PFSK-1 (cell line): ENCODE measurements at regions not wholly inside any gene's neighbourhood (a gene's known extent, or its start where the extent isn't known, plus 50 kb on each side); places are given as distances from the start of the nearest gene placed in this dataset.

Source experiments
- FOXP2 ChIP-seq: optimal IDR thresholded peaks from 2 replicates; pipeline ENCODE3; 2011; ENCODE audit warnings: borderline replicate concordance, control low read depth, inconsistent platforms; ENCODE audit not compliant: insufficient read depth; ENCODE audit errors: extremely low read length, extremely low read depth
- POLR2AphosphoS5 ChIP-seq: IDR thresholded peaks from 2 replicates; pipeline ENCODE4 v1.6.1; 2012; ENCODE audit warnings: low read depth, mild to moderate bottlenecking, control low read depth, low read length, moderate library complexity
- SIN3A ChIP-seq: IDR thresholded peaks from 2 replicates; pipeline ENCODE4 v1.6.1; 2012; ENCODE audit warnings: mild to moderate bottlenecking, low read length, moderate library complexity, borderline replicate concordance; ENCODE audit not compliant: insufficient read depth
- TAF1 ChIP-seq: IDR thresholded peaks from 2 replicates; pipeline ENCODE4 v1.6.1; 2012; ENCODE audit warnings: low read length, control low read depth, borderline replicate concordance; ENCODE audit not compliant: insufficient read depth
- TF ChIP-seq, protein P1 (sequence below), 2 experiments: IDR thresholded peaks; 2 replicates each; pipeline versions ENCODE4 v1.6.1 to v1.8.0; 2011 to 2012; ENCODE audit warnings: low read depth in 2 of 2, low read length in 2 of 2, control low read depth in 1 of 2, inconsistent platforms in 1 of 2, mild to moderate bottlenecking in 1 of 2, moderate library complexity in 1 of 2; ENCODE audit not compliant: insufficient read depth in 1 of 2

DNA sequence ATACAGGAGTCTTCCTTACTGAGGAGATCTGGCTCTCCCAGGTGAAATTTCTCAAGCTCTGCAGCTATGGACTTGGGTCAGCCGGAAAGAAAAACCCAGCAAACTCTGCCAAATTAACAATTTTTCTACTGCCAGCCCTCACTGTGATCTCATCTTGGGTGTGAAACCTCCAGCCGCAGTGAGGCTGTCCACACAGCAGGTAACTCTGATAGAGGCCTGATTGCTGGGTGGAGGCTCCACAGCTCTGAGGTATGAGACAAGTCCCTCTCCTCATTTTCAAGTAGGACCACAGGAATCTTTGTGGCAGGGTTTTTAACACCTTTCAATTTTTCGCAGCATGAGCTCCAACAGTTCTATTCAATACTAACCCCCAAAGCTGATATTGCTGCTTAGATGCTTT lies 430.6 kb upstream of the RAB6C start:
- TF ChIP-seq TAF1 = no peak

DNA sequence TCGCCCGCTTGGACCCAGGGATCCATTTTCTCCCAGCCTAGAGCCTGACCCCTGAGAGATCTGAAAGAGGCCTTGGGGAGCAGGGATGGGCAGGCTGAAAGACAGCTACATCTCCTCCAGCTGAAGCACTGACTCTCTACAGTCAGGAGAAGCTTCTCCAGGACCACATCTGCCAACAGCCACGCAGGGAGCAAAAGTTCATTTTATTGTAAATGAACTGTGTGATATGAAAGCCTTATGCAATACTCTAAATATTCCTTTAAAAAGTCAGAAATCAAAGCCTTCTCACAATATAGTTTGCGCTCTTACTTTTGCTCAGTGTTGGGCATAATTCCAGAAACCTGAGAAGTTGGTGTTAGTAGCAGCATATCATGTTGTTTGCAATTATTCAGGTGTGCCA lies 428.9 kb upstream of the RAB6C start:
- TF ChIP-seq, protein P1, sequence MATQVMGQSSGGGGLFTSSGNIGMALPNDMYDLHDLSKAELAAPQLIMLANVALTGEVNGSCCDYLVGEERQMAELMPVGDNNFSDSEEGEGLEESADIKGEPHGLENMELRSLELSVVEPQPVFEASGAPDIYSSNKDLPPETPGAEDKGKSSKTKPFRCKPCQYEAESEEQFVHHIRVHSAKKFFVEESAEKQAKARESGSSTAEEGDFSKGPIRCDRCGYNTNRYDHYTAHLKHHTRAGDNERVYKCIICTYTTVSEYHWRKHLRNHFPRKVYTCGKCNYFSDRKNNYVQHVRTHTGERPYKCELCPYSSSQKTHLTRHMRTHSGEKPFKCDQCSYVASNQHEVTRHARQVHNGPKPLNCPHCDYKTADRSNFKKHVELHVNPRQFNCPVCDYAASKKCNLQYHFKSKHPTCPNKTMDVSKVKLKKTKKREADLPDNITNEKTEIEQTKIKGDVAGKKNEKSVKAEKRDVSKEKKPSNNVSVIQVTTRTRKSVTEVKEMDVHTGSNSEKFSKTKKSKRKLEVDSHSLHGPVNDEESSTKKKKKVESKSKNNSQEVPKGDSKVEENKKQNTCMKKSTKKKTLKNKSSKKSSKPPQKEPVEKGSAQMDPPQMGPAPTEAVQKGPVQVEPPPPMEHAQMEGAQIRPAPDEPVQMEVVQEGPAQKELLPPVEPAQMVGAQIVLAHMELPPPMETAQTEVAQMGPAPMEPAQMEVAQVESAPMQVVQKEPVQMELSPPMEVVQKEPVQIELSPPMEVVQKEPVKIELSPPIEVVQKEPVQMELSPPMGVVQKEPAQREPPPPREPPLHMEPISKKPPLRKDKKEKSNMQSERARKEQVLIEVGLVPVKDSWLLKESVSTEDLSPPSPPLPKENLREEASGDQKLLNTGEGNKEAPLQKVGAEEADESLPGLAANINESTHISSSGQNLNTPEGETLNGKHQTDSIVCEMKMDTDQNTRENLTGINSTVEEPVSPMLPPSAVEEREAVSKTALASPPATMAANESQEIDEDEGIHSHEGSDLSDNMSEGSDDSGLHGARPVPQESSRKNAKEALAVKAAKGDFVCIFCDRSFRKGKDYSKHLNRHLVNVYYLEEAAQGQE (IDR thresholded peaks at IDR 0.05; ENCODE audit: insufficient read depth in 1 of 2, low read depth in 2 of 2, low read length in 2 of 2) = no peak
- TF ChIP-seq POLR2AphosphoS5 (no peak), TAF1 (no peak), SIN3A (no peak), FOXP2 (no peak)

DNA sequence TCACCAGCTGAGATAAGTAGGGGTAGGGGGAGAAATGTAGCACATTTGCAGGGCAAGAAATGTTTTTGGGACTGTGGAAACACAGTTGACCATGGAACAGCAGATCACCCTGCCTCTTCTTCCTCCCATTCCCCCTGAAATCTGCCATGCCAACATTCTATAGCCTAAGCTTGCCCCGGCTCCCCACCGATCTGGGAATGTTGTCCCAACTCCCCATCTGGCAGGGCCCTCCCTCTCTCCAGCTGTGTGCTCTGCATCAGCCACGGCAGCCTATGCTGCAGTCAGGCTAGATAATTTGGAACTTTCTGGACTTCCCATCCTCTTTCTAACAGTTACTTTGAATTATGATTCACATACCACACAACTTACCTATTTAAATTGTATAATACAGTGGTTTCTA lies 425.1 kb upstream of the RAB6C start:
- TF ChIP-seq FOXP2 (no peak), TAF1 (no peak), POLR2AphosphoS5 (no peak), SIN3A (no peak)
- TF ChIP-seq, protein P1 (IDR thresholded peaks at IDR 0.05; ENCODE audit: insufficient read depth in 1 of 2, low read depth in 2 of 2, low read length in 2 of 2) = no peak

DNA sequence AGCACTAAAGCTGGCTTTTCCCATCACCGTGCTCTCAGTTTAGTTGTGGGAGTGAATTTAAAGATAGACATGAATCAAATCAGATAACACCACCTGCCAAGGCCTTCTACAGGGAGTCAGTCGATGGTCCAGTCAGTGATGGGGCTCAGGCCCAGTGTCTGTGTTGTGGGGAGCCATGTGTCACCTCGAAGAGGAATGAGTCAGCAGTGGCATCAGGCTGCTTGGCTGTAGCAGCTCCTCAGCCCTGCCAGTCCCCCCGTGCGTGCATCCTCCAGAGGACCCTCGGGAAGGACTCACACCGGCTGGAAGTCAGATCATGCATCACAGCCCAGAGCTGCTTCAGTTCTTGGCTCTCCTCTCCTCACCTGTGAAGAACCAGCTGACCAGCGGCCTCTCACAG lies 420.4 kb upstream of the RAB6C start:
- TF ChIP-seq SIN3A (no peak), POLR2AphosphoS5 (no peak)

DNA sequence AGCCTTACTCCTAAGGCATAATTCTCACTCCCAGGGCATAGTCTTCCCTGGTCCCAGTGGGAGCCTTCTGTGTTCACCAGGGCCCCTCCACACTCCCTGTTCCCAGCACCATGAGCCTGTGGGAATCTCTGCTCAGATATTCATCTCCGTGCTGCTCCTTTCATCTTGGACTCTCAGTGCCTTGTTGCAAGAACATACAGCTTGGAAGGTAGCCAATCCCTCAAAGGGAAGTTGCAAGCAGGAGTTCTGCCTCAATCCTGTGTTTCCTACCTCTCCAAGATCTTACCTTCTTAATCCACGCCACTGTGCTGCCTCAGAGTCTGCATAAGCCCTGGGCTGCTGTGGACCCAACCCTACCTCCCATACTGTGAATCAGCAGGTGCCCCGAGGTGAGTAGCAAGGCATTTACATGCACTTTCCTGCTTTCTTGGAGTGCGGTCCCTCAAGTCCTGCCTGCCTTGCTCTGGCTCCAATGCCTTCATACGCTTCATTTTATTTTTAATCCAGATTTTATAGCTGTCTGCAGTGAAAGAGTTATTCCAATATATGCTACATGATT lies 413.8 kb upstream of the RAB6C start:
- TF ChIP-seq FOXP2 = no peak
- TF ChIP-seq POLR2AphosphoS5 = no peak
- TF ChIP-seq, protein P1 (IDR thresholded peaks at IDR 0.05; ENCODE audit: insufficient read depth in 1 of 2, low read depth in 2 of 2, low read length in 2 of 2) = no peak
- TF ChIP-seq SIN3A = no peak
- TF ChIP-seq TAF1 = no peak

DNA sequence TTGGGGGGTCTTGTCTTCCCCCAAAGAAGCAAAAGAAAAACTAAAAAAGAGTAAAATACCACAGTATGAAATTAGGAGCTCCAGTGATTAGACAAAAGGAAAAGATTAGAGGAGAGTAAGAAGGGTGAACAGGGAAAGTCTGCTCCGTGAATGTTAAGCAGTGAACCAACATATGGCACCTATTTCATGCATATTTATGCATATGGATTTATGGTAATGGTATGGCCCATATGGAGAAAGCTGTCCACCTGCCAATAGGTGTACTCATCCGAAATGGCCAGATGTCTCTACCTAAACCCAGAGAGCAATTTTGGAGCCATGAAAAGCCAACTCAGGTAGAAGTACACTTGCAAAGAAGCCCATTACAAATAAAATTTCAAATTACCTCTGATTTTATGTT lies 404.0 kb upstream of the RAB6C start:
- TF ChIP-seq, protein P1 (IDR thresholded peaks at IDR 0.05; ENCODE audit: insufficient read depth in 1 of 2, low read depth in 2 of 2, low read length in 2 of 2) = no peak
- TF ChIP-seq POLR2AphosphoS5 = no peak
- TF ChIP-seq FOXP2 = no peak
- TF ChIP-seq SIN3A = no peak
- TF ChIP-seq TAF1 = no peak
